H7 (cell line): ENCODE measurements at regions not wholly inside any gene's neighbourhood (a gene's known extent, or its start where the extent isn't known, plus 50 kb on each side); places are given as distances from the start of the nearest gene placed in this dataset.
"Not testable (repeated sequence)": the region's sequence is repeated elsewhere in the genome, so short reads cannot be mapped to it uniquely, and the experiment has no call there.

Source experiments
- DNase-seq: peaks from one replicate; pipeline ENCODE4 v3.0.0; 2012
- H3K27me3 ChIP-seq: 2 replicates; pipeline ENCODE4 v1.6.0; 2011; ENCODE audit warnings: mild to moderate bottlenecking, low read length; ENCODE audit not compliant: control insufficient read depth, insufficient read depth
- H3K36me3 ChIP-seq: replicated peaks from 2 replicates; pipeline ENCODE4 v1.5.1; 2011; ENCODE audit warnings: low read length; ENCODE audit not compliant: control insufficient read depth, insufficient read depth
- H3K4me3 ChIP-seq: 2 replicates; pipeline ENCODE4 v1.5.1; 2011; ENCODE audit warnings: low read depth, mild to moderate bottlenecking, control low read depth, low read length, moderate library complexity; ENCODE audit not compliant: insufficient read depth

GRCh38 chr6:169099411-169100202 lies 154.0 kb downstream of the THBS2 start:
- Histone ChIP-seq H3K4me3 (no peak overlapping the region), H3K36me3 (no peaks in the 10 kb centered on the region), H3K27me3 (no peaks in the 10 kb centered on the region)
- no peak for DNase-seq

- DNase-seq, H3K36me3 ChIP-seq, H3K27me3 ChIP-seq, H3K4me3 ChIP-seq: not testable (repeated sequence)
Measured at GRCh38 chr6:169098651-169099050, 155.0 kb downstream of the THBS2 start.

- H3K27me3 ChIP-seq = no peaks in the 10 kb centered on the region
- no peak for DNase-seq
- H3K4me3 ChIP-seq = no peak overlapping the region
- H3K36me3 ChIP-seq = no peaks in the 10 kb centered on the region
Measured at GRCh38 chr6:169098116-169098515, 155.5 kb downstream of the THBS2 start.

- no peaks in the 10 kb centered on the region for H3K36me3 ChIP-seq
- H3K27me3 ChIP-seq = no peaks in the 10 kb centered on the region
- no peak for DNase-seq
- H3K4me3 ChIP-seq = no peak overlapping the region
Measured at GRCh38 chr6:169097381-169097959, 156.2 kb downstream of the THBS2 start.

- Histone ChIP-seq H3K27me3 (no peaks in the 10 kb centered on the region), H3K4me3 (no peak overlapping the region), H3K36me3 (no peaks in the 10 kb centered on the region)
- no peak for DNase-seq
Measured at GRCh38 chr6:169096388-169096787, 157.3 kb downstream of the THBS2 start.

- Histone ChIP-seq H3K27me3 (no peaks in the 10 kb centered on the region), H3K36me3 (no peaks in the 10 kb centered on the region), H3K4me3 (no peak overlapping the region)
- DNase-seq = no peak
Measured at GRCh38 chr6:169095153-169095552, 158.5 kb downstream of the THBS2 start.

- Histone ChIP-seq H3K36me3 (no peaks in the 10 kb centered on the region), H3K4me3 (no peak overlapping the region), H3K27me3 (no peaks in the 10 kb centered on the region)
- no peak for DNase-seq
Measured at GRCh38 chr6:169094552-169094950, 159.1 kb downstream of the THBS2 start.

GRCh38 chr6:169093770-169094551 lies 159.7 kb downstream of the THBS2 start:
- Histone ChIP-seq H3K4me3 (no peak overlapping the region), H3K36me3 (no peaks in the 10 kb centered on the region), H3K27me3 (no peaks in the 10 kb centered on the region)
- DNase-seq = no peak

- Histone ChIP-seq H3K4me3 (no peak overlapping the region), H3K36me3 (no peaks in the 10 kb centered on the region), H3K27me3 (no peaks in the 10 kb centered on the region)
- no peak for DNase-seq
Measured at GRCh38 chr6:169093066-169093723, 160.5 kb downstream of the THBS2 start.

- H3K36me3 ChIP-seq = no peaks in the 10 kb centered on the region
- no peaks in the 10 kb centered on the region for H3K27me3 ChIP-seq
- DNase-seq = no peak
Measured at GRCh38 chr6:169092375-169092774, 161.3 kb downstream of the THBS2 start.

GRCh38 chr6:169090514-169091127 lies 163.0 kb downstream of the THBS2 start:
- H3K36me3 ChIP-seq, H3K4me3 ChIP-seq, H3K27me3 ChIP-seq, DNase-seq: not testable (repeated sequence)

More at GRCh38 chr6:169092375-169092774, 161.3 kb downstream of the THBS2 start:
- H3K4me3 ChIP-seq = no peak overlapping the region

GRCh38 chr6:169088762-169089161 lies 164.9 kb downstream of the THBS2 start:
- Histone ChIP-seq H3K36me3 (no peaks in the 10 kb centered on the region), H3K27me3 (no peaks in the 10 kb centered on the region), H3K4me3 (no peak overlapping the region)
- DNase-seq = no peak

GRCh38 chr6:169087443-169088041 lies 166.1 kb downstream of the THBS2 start:
- no peaks in the 10 kb centered on the region for H3K36me3 ChIP-seq
- no peak for DNase-seq
- H3K27me3 ChIP-seq = no peaks in the 10 kb centered on the region
- no peak overlapping the region for H3K4me3 ChIP-seq

- H3K36me3 ChIP-seq, DNase-seq, H3K4me3 ChIP-seq, H3K27me3 ChIP-seq: not testable (repeated sequence)
Measured at GRCh38 chr6:169086616-169087015, 167.0 kb downstream of the THBS2 start.
